Type B pancreatic cell (in vitro differentiated cells): ENCODE measurements at regions not wholly inside any gene's neighbourhood (a gene's known extent, or its start where the extent isn't known, plus 50 kb on each side); places are given as distances from the start of the nearest gene placed in this dataset.

ENCODE experiments used
- DNase-seq: peaks from one replicate; pipeline ENCODE4 v3.0.0; 2021; ENCODE audit warnings: mixed read lengths; ENCODE audit not compliant: unreplicated experiment; ENCODE audit errors: extremely low spot score
- H3K27ac Mint-ChIP-seq: 2 replicates; pipeline ENCODE4 v1.8.0; 2021; ENCODE audit warnings: mild to moderate bottlenecking, mixed read lengths
- H3K27me3 Mint-ChIP-seq: 2 replicates; pipeline ENCODE4 v1.8.0; 2021; ENCODE audit warnings: mixed read lengths
- H3K36me3 Mint-ChIP-seq: 2 replicates; pipeline ENCODE4 v1.8.0; 2021; ENCODE audit warnings: mixed read lengths
- H3K4me1 Mint-ChIP-seq: one replicate; pipeline ENCODE4 v1.8.0; 2021; ENCODE audit warnings: mixed read lengths; ENCODE audit not compliant: unreplicated experiment
- H3K4me3 Mint-ChIP-seq: 2 replicates; pipeline ENCODE4 v1.8.0; 2021; ENCODE audit warnings: mild to moderate bottlenecking, mixed read lengths
- H3K9me3 Mint-ChIP-seq: 2 replicates; pipeline ENCODE4 v1.8.0; 2021; ENCODE audit warnings: mixed read lengths
- TF ChIP-seq, protein P1 (sequence below): fragments of 200-600 bp; sonication (generic); conservative IDR thresholded peaks from 2 replicates; pipeline ENCODE4 v1.5.0; 2021; ENCODE audit warnings: antibody characterized with exemption, mild to moderate bottlenecking

DNA sequence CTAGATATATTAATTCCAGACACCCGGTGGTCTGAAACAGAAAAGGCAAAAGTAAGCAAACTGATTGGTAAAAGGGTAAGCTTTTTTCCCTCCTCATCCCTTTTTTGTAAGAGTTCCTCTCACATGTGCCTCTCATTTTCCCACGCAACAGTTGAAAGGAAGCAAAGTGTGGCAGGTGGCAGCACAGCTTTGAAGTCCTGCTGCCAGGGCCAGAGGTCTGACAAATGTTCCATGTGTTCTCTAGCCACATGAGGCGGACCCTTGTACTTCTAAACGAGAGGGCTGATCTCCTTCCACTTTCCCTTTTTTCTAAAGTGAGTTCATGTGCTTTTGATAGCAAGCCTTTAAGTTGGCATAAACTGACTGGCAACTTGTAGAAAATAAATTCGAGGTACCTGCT is 217.5 kb downstream of the POLR1F start:
- Mint-ChIP-seq H3K27ac (no peak overlapping the region), H3K9me3 (no peaks in the 10 kb centered on the region)
- DNase-seq: no peak

DNA sequence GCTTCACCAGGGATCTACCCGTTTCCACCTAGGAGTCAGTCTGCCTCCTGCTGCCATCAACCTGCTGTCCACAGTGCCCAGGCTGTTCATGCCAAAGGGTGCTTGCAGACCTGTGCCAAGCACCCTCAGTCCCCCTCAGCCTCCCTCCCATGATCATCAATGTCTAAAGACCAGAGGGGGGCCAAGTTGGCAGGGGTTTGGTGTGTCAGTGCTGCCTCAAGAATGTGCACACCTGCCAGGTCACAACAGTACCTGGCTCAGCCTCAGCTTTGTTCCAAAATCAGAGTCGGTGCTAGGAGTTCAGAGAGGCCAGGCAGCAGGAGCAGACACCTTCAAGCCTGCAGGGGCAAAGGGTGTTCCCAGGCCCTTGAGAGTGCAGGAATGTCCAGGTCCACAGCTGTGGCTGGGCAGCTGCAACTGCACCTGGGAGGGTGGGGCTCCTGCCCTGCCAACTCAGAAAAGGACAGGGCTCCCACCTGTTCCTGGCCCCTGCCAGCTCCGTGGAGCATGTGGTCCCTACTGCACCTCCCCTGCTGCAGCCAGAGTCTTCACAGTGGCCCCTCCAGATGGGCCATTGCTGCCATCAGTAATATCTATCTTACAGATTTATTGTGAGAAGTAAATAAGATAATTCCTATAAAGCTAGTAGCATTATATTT is 219.5 kb downstream of the POLR1F start:
- no peak overlapping the region for H3K4me3 Mint-ChIP-seq
- no peaks in the 10 kb centered on the region for H3K27me3 Mint-ChIP-seq
- H3K9me3 Mint-ChIP-seq: no peaks in the 10 kb centered on the region
- TF ChIP-seq, protein P1, sequence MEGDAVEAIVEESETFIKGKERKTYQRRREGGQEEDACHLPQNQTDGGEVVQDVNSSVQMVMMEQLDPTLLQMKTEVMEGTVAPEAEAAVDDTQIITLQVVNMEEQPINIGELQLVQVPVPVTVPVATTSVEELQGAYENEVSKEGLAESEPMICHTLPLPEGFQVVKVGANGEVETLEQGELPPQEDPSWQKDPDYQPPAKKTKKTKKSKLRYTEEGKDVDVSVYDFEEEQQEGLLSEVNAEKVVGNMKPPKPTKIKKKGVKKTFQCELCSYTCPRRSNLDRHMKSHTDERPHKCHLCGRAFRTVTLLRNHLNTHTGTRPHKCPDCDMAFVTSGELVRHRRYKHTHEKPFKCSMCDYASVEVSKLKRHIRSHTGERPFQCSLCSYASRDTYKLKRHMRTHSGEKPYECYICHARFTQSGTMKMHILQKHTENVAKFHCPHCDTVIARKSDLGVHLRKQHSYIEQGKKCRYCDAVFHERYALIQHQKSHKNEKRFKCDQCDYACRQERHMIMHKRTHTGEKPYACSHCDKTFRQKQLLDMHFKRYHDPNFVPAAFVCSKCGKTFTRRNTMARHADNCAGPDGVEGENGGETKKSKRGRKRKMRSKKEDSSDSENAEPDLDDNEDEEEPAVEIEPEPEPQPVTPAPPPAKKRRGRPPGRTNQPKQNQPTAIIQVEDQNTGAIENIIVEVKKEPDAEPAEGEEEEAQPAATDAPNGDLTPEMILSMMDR: no peak
- H3K27ac Mint-ChIP-seq: no peak overlapping the region
- DNase-seq: no peak
- no peaks in the 10 kb centered on the region for H3K36me3 Mint-ChIP-seq
- no peaks in the 10 kb centered on the region for H3K4me1 Mint-ChIP-seq

More for the DNA sequence above, 217.5 kb downstream of the POLR1F start:
- Mint-ChIP-seq H3K36me3 (no peaks in the 10 kb centered on the region), H3K4me1 (no peaks in the 10 kb centered on the region), H3K4me3 (no peak overlapping the region), H3K27me3 (no peaks in the 10 kb centered on the region)
- TF ChIP-seq, protein P1: no peak

DNA sequence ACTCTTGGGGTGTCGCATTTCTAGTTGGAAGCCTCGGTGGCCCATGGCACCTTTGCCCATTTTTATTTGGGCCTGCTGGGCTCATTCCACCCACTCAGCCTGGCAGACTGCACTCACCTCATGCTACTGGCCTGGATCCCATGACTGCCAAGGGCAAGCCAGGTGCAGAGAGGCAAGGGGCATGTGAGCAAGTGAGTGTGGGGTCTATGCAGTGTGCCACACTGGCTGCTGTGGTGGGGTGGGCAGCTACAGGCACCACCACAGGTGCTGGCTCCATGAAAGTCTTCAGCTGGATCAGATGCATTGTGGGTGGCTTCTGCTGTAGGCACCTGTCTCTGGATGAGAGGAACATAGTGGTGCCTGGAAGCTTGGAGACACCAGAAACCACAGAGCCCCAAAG is 220.8 kb downstream of the POLR1F start:
- H3K36me3 Mint-ChIP-seq: no peaks in the 10 kb centered on the region

DNA sequence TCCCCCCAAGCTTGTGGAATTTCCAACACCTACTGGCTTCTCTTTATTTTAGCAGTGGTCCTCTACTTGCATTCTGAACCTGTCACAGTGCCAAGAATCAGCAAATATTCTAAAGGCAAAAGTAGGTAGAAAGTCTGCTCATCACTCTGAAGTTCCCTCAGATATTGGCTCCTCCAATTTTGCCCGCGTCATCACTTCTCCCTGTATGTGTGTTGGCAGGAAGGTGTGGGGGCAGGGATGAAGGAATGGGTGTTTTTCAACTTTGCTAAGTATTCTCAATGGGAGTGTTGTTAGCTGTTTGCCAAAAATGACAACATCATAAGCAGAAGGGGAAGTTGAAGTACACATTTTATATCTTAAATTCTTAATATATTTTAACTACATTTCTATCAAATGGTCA is 226.2 kb downstream of the POLR1F start:
- Mint-ChIP-seq H3K27ac (no peak overlapping the region), H3K4me3 (no peak overlapping the region), H3K4me1 (no peaks in the 10 kb centered on the region), H3K36me3 (no peaks in the 10 kb centered on the region), H3K9me3 (no peaks in the 10 kb centered on the region), H3K27me3 (no peaks in the 10 kb centered on the region)
- TF ChIP-seq, protein P1: no peak
- DNase-seq: no peak

More for the DNA sequence above, 220.8 kb downstream of the POLR1F start:
- Mint-ChIP-seq H3K4me3 (no peak overlapping the region), H3K27ac (no peak overlapping the region), H3K4me1 (no peaks in the 10 kb centered on the region), H3K27me3 (no peaks in the 10 kb centered on the region), H3K9me3 (no peaks in the 10 kb centered on the region)
- TF ChIP-seq, protein P1: no peak
- DNase-seq: no peak

DNA sequence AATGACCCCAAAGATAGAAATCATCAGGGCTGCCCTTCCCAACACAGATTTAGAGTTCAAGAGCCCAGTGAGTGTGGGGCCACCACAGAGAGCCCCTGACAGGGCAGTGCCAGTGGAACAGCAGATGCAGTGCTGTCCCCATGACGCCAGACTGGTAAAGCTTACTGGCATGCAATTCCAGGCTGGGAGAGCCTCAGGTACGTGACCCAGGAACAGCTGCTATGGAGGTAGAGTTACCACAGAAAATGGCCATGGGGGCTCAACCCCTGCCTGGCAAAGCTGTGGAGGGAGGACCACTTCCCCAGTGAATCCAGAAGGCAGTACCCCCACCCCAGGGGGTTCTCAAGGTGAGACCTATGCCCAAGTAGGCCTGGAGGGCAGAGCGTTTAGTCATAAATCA is 228.5 kb downstream of the POLR1F start:
- no peaks in the 10 kb centered on the region for H3K27me3 Mint-ChIP-seq
- no peak overlapping the region for H3K27ac Mint-ChIP-seq
- no peaks in the 10 kb centered on the region for H3K36me3 Mint-ChIP-seq
- no peak for DNase-seq
- no peak overlapping the region for H3K4me3 Mint-ChIP-seq
- no peaks in the 10 kb centered on the region for H3K4me1 Mint-ChIP-seq
- TF ChIP-seq, protein P1: no peak
- H3K9me3 Mint-ChIP-seq: no peaks in the 10 kb centered on the region

DNA sequence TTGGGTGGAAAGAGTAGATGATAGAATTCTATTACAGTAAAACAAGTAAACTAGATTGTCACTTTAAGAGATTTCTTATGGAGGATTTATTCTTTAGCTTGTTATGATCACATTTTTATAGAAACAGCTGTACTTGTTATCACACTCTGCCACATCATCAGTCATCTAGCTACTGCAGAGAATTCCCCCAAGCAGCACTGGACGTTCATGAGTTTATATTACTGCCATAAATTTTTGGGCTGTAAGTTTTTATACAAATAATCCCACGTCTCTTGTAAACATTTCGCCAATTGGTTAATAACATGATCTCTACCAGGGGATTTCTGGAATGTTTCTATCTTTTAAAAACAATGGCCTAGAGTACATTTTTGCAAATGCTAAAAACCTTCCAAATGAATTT is 238.8 kb downstream of the POLR1F start:
- Mint-ChIP-seq H3K27me3 (no peaks in the 10 kb centered on the region), H3K4me3 (no peak overlapping the region), H3K9me3 (no peaks in the 10 kb centered on the region), H3K4me1 (no peaks in the 10 kb centered on the region), H3K27ac (no peak overlapping the region), H3K36me3 (no peaks in the 10 kb centered on the region)
- DNase-seq: no peak
- TF ChIP-seq, protein P1: no peak
